WERI-Rb-1 (cell line): ENCODE measurements at regions not wholly inside any gene's neighbourhood (a gene's known extent, or its start where the extent isn't known, plus 50 kb on each side); places are given as distances from the start of the nearest gene placed in this dataset.
A peak's percentile ranks its signal among the peaks of the same experiment; 100 is the strongest.

Experiments used
- DNase-seq: peaks from one replicate; pipeline ENCODE4 v3.0.0-alpha.2; 2020
- H3K27ac ChIP-seq: fragments of 250-450 bp; sonication (Bioruptor Pico); 2 replicates; pipeline ENCODE4 v1.5.1; 2020; ENCODE audit warnings: mild to moderate bottlenecking, moderate library complexity
- H3K27me3 ChIP-seq: fragments of 250-450 bp; sonication (Bioruptor Pico); 2 replicates; pipeline ENCODE4 v1.5.1; 2021; ENCODE audit warnings: mild to moderate bottlenecking, low read depth, moderate library complexity; ENCODE audit not compliant: insufficient read depth, severe bottlenecking
- H3K36me3 ChIP-seq: fragments of 250-450 bp; sonication (Bioruptor Pico); 2 replicates; pipeline ENCODE4 v1.5.1; 2020; ENCODE audit warnings: mild to moderate bottlenecking, moderate library complexity
- H3K4me3 ChIP-seq: 2 replicates; pipeline ENCODE4 v1.5.1; 2011; ENCODE audit warnings: low read depth, mild to moderate bottlenecking, control low read depth, low read length
- H3K9me3 ChIP-seq: fragments of 250-450 bp; sonication (Bioruptor Pico); 2 replicates; pipeline ENCODE4 v1.5.1; 2021; ENCODE audit warnings: mild to moderate bottlenecking, moderate library complexity; ENCODE audit not compliant: severe bottlenecking
- TF ChIP-seq, protein P1 (sequence below): IDR thresholded peaks from 2 replicates; pipeline ENCODE4 v1.5.1; 2011; ENCODE audit warnings: low read depth, mild to moderate bottlenecking, control low read depth, inconsistent platforms, low read length

DNA sequence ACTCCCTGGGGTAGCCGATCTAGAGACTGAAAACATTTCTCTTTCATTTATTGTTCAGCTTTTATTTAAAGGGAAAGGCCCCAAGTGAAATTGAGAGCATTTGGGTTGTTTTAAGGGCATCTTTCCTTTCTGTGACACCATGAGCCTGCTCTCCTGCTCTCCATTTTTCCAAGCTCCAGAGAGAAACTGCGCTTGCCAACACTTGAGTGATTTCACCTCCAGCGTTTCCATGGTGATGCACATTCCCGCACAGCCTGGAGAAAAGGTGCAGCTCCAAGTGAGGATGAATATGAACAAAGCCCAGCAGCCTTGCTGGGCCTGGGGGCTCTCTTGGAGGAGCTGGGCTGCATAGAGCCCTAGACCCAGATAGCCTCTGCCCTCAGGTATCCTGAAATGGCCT lies 159.2 kb upstream of the PPP2R3A start:
- no peaks in the 10 kb centered on the region for H3K9me3 ChIP-seq
- no peak for DNase-seq
- TF ChIP-seq, protein P1, sequence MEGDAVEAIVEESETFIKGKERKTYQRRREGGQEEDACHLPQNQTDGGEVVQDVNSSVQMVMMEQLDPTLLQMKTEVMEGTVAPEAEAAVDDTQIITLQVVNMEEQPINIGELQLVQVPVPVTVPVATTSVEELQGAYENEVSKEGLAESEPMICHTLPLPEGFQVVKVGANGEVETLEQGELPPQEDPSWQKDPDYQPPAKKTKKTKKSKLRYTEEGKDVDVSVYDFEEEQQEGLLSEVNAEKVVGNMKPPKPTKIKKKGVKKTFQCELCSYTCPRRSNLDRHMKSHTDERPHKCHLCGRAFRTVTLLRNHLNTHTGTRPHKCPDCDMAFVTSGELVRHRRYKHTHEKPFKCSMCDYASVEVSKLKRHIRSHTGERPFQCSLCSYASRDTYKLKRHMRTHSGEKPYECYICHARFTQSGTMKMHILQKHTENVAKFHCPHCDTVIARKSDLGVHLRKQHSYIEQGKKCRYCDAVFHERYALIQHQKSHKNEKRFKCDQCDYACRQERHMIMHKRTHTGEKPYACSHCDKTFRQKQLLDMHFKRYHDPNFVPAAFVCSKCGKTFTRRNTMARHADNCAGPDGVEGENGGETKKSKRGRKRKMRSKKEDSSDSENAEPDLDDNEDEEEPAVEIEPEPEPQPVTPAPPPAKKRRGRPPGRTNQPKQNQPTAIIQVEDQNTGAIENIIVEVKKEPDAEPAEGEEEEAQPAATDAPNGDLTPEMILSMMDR: no peak

DNA sequence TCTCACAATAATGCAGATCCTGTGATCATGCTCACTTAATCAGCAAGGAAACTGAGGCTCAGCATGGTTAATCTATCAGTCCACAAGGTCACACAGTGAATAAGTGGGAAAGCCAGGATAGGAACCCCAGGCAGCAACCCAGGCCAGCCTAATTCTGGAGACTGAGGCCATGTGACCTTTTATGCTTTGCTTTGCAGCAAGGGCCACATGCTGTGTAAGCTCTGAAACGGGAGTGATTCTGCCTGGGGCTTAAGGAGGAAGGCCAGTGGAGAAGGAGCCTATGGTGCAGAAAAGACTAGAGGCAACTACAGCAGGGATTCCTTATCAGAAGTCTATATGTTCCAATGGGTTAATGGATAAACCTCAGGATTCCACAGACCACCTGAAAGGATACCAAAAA lies 157.6 kb upstream of the PPP2R3A start:
- no peak overlapping the region for H3K27ac ChIP-seq
- no peak overlapping the region for H3K4me3 ChIP-seq
- peak; percentile 19 for DNase-seq
- H3K9me3 ChIP-seq: no peaks in the 10 kb centered on the region
- peaks cover 8% of the 10 kb centered on the region for H3K27me3 ChIP-seq
- H3K36me3 ChIP-seq: no peaks in the 10 kb centered on the region
- TF ChIP-seq, protein P1: no peak

More for the DNA sequence above, 159.2 kb upstream of the PPP2R3A start:
- H3K4me3 ChIP-seq: no peak overlapping the region
- H3K36me3 ChIP-seq: no peaks in the 10 kb centered on the region
- no peak overlapping the region for H3K27ac ChIP-seq
- peaks cover 4% of the 10 kb centered on the region for H3K27me3 ChIP-seq

DNA sequence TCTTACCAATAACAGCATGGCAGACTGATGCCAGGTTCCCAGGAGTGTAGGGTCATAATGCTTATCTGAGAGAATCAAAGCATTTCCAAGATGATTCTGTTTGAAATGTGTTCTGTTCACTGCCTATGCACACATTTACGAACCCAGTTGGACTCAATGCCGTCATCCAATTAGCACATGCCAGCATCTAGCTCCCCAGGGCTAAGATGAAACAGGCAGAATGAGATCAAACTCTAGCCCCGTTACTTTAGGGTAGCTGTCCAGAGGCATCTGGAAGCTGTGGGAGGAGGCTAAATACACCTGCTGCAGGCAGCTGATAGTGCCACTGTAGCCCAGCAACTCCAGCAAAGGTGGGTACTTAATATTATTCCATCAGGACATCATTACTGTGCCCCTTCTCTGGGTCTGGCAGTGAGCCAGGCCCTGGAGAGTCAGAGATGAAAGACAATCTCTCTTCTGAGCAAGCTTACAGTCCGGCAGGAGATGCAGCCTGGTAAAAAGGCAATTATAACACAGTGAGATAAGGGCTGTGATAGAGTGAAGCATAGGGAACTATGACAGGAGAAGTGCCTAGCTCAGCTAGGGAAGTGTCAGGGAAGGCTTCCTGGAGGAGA lies 156.4 kb upstream of the PPP2R3A start:
- no peaks in the 10 kb centered on the region for H3K36me3 ChIP-seq
- no peaks in the 10 kb centered on the region for H3K9me3 ChIP-seq
- no peak overlapping the region for H3K27ac ChIP-seq
- TF ChIP-seq, protein P1: no peak
- DNase-seq: no peak
- H3K4me3 ChIP-seq: no peak overlapping the region
- H3K27me3 ChIP-seq: peaks cover 4% of the 10 kb centered on the region

DNA sequence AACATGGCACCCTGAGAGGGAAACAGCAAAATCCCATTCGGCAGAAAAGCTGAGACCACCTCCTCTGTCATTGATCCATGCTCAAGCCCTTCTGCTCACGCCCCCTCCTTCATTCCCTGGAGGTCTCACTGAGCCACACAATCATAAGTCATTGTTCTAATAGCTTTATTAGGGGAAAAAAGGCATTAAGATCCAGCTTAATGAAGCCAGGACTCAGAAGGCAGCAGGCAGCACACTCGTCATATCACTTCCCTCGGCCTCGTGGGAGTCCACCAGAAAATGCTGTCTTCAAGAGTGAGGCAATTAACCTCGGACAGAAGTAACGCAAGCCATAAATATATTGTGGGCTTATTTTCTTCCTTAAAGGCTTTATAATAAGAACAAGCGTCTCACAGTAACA lies 153.9 kb upstream of the PPP2R3A start:
- DNase-seq: no peak
- TF ChIP-seq, protein P1: no peak
- no peaks in the 10 kb centered on the region for H3K9me3 ChIP-seq
- peaks cover 4% of the 10 kb centered on the region for H3K27me3 ChIP-seq
- H3K27ac ChIP-seq: no peak overlapping the region
- no peaks in the 10 kb centered on the region for H3K36me3 ChIP-seq
- H3K4me3 ChIP-seq: no peak overlapping the region

DNA sequence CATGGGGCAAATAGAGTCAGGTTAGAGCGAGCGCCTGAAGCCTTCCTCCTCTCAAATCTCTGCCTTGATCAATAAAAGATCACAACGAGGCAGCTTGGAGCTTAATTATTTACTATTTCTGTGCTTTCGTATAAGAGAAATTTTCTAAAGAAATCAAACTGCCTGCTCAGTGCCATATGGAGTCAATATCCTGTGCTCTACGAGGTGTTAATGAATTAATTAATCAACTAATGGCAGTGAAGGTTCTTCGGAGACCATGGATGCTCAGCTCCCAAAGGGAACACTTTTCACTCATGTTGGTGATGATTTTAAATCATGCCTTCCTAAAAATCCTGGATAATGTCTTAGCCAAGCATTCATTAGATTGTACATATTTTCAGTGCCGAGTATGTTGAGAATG lies 153.5 kb upstream of the PPP2R3A start:
- Histone ChIP-seq H3K27ac (no peak overlapping the region), H3K36me3 (no peaks in the 10 kb centered on the region), H3K9me3 (no peaks in the 10 kb centered on the region), H3K4me3 (no peak overlapping the region), H3K27me3 (peaks cover 4% of the 10 kb centered on the region)
- no peak for DNase-seq
- TF ChIP-seq, protein P1: no peak

DNA sequence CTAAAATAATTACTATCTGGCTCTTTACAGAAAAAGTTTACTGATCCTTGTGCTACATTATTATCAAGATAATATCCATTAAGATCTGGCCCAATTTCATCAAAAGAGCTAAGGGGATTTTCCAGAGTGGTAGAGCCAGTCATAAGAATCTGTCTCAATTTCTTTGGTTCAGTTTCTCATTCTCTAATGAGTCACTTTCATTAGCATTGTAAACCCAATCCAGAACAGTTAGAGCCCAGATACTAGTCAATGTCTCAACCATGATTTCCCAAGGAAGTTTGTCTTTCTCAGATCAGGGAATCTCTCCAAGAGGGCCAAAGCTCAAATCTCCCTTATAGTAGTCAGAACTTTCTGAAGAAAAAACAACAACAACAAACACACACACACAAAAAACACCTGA lies 131.1 kb upstream of the PPP2R3A start:
- TF ChIP-seq, protein P1: no peak
- H3K27ac ChIP-seq: no peak overlapping the region
- DNase-seq: no peak
- no peaks in the 10 kb centered on the region for H3K36me3 ChIP-seq
- no peaks in the 10 kb centered on the region for H3K9me3 ChIP-seq
- no peaks in the 10 kb centered on the region for H3K27me3 ChIP-seq
- no peak overlapping the region for H3K4me3 ChIP-seq
